Kidney (tissue), 13 donors: ENCODE measurements at regions not wholly inside any gene's neighbourhood (a gene's known extent, or its start where the extent isn't known, plus 50 kb on each side); places are given as distances from the start of the nearest gene placed in this dataset.

Experiments
- DNase-seq, 5 donors: peaks; one replicate each; pipeline ENCODE4 v3.0.0-alpha.2; 2013 to 2020
- FAIRE-seq: peaks from 2 replicates; lab custom pipeline; 2012; peaks lifted over from hg19 to GRCh38; lab: Jason Lieb, UNC
- H3K27ac ChIP-seq, 2 donors: one replicate each; pipeline ENCODE4 v1.7.0; 2013; ENCODE audit warnings: low read depth in 2 of 2, low read length in 2 of 2, inconsistent platforms in 1 of 2
- H3K27me3 ChIP-seq: one replicate; pipeline ENCODE4 v1.7.1; 2013; ENCODE audit warnings: low read length, inconsistent platforms; ENCODE audit not compliant: control insufficient read depth, insufficient read depth
- H3K36me3 ChIP-seq, 3 donors: one replicate each; pipeline versions ENCODE4 v1.7.0 to v1.7.1; 2013; ENCODE audit warnings: low read length in 3 of 3, control low read depth in 1 of 3, inconsistent platforms in 1 of 3; ENCODE audit not compliant: insufficient read depth in 3 of 3, control insufficient read depth in 2 of 3
- H3K4me1 ChIP-seq, 3 donors: one replicate each; pipeline versions ENCODE4 v1.7.0 to v1.7.1; 2013; ENCODE audit warnings: low read length in 3 of 3, inconsistent platforms in 1 of 3, low read depth in 1 of 3; ENCODE audit not compliant: control insufficient read depth in 2 of 3, insufficient read depth in 2 of 3
- H3K4me3 ChIP-seq, 3 donors: one replicate each; pipeline versions ENCODE4 v1.7.0 to v1.8.1; 2013; ENCODE audit warnings: low read length in 3 of 3, control low read depth in 1 of 3, inconsistent platforms in 1 of 3
- H3K9ac ChIP-seq, 3 donors: one replicate each; pipeline versions ENCODE4 v1.7.0 to v1.7.1; 2013; ENCODE audit warnings: low read length in 3 of 3, control low read depth in 1 of 3, inconsistent platforms in 1 of 3
- H3K9me3 ChIP-seq, 3 donors: one replicate each; pipeline versions ENCODE4 v1.7.0 to v1.7.1; 2013; ENCODE audit warnings: low read length in 3 of 3, control low read depth in 1 of 3, inconsistent platforms in 1 of 3; ENCODE audit not compliant: control insufficient read depth in 2 of 3, insufficient read depth in 1 of 3
- intact Hi-C: fragments of 100-400 bp; cut with DNase I; formaldehyde crosslinking; loops from one replicate; pipeline ENCODE4 v1.11.1; 2022
- TF ChIP-seq, protein P1 (sequence below): IDR thresholded peaks from 3 replicates; pipeline ENCODE4 v1.5.1; 2012; ENCODE audit warnings: mild to moderate bottlenecking, moderate library complexity, borderline replicate concordance; ENCODE audit not compliant: insufficient read depth; ENCODE audit errors: extremely low read depth
- donor health status: control.
- donor health status: control.
- donor health status: control.
- donor health status: control.
- donor health status: control.
- donor health status: DM: yes; HTN: yes; CAD: no.
- donor health status: Normal renal cell carcinoma (clear cell type).

DNA sequence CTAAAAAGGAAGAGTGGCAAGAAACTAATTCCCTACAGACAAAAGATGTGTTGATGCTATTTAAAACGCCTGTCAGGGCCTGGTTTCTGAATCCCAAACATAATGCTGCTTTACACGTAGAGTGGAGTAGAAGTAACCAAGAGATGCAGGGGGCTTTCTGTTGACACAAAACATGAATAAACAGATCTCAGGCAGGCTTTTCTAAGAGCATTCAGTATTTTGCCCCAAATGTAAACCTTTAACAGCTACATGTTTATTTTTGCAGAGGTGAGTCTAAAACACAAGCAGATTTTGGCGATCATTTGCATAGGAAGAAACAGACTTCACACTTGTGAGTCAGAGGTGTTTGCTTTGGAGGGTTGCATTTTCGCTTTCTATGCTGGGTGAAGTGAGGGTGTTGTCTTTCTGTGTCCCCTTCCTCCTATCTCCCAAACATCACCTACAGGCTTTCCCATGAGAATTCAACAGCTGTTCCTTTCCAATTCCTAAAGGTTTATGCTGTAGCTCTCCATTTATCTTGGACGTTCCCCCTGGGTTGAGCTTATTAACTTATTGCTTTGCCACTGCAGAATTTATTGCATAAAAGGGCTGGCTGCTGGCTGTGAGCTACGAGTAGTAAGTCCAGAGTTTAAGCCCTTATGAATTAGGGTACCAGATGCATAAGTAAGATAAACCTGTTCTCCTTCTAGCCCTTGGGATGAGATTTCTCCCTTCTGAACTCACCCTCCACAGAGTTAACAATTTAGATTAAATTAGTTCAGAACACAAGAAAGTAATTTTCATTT lies 156.7 kb downstream of the DIPK2A start:
- no peak overlapping the region for H3K9ac ChIP-seq
- FAIRE-seq (no peak), DNase-seq (no peak)
- H3K4me3 ChIP-seq, result no peak overlapping the region
- no peaks in the 10 kb centered on the region for H3K9me3 ChIP-seq
- no peaks in the 10 kb centered on the region for H3K36me3 ChIP-seq
- no peak overlapping the region for H3K27ac ChIP-seq
- H3K4me1 ChIP-seq, result no peaks in the 10 kb centered on the region
- TF ChIP-seq, protein P1, sequence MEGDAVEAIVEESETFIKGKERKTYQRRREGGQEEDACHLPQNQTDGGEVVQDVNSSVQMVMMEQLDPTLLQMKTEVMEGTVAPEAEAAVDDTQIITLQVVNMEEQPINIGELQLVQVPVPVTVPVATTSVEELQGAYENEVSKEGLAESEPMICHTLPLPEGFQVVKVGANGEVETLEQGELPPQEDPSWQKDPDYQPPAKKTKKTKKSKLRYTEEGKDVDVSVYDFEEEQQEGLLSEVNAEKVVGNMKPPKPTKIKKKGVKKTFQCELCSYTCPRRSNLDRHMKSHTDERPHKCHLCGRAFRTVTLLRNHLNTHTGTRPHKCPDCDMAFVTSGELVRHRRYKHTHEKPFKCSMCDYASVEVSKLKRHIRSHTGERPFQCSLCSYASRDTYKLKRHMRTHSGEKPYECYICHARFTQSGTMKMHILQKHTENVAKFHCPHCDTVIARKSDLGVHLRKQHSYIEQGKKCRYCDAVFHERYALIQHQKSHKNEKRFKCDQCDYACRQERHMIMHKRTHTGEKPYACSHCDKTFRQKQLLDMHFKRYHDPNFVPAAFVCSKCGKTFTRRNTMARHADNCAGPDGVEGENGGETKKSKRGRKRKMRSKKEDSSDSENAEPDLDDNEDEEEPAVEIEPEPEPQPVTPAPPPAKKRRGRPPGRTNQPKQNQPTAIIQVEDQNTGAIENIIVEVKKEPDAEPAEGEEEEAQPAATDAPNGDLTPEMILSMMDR, result no peak
- no peaks in the 10 kb centered on the region for H3K27me3 ChIP-seq
- intact Hi-C loops, result no loop called here

DNA sequence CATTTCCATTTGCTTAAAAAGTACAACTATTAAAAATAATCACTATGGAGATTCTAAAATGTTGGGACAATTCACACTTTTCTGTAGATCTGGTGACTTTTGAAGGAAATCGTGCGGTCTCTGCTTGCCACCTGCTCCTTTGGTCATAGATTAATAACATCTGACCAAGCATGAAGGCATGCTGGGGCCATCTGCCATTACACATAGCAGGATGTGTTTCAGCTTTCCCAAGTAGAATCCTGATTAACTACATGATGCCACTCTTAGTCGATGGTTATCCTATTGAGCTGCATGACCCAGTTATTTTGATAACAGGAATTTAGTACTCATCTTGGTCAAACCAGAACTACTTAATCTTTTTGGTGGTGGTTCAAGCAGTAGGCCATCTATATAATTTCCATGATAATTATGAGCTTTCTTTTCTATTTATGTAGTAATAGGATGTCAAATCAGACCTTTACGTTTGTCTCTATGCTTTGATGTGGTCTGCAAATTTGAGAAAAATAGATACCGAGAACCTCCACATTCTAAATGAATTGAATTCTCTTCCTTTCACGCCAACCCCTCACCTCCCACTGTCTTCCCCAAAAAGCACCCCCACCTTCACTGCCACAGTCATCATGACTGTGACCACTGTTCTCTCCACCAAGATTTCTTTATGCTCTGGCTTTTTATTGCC lies 158.1 kb downstream of the DIPK2A start:
- Histone ChIP-seq H3K27me3 (no peaks in the 10 kb centered on the region), H3K9me3 (no peaks in the 10 kb centered on the region), H3K27ac (no peak overlapping the region), H3K9ac (no peak overlapping the region), H3K36me3 (no peaks in the 10 kb centered on the region), H3K4me3 (no peak overlapping the region), H3K4me1 (no peaks in the 10 kb centered on the region)
- DNase-seq (no peak), FAIRE-seq (no peak)
- TF ChIP-seq, protein P1, result no peak
- intact Hi-C loops, result no loop called here

DNA sequence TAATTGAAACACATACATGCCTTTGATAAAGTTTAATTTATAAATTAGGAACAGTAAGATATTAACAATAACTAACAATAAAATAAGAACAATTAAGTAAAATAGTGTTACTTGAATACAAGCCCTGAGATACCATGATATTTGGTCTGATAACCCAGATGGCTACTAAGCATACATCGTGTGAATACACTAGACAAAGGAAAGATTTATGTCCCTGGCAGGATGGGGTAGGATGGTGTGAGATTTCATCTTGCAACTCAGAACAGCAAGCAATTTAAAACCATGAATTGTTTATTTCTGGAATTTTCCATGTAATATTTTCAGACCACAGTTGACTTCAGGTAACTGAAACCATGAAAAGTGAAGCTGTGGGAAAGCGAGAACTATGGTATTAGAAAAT lies 169.5 kb downstream of the DIPK2A start:
- no peak overlapping the region for H3K9ac ChIP-seq
- no peaks in the 10 kb centered on the region for H3K27me3 ChIP-seq
- H3K27ac ChIP-seq, result no peak overlapping the region
- H3K36me3 ChIP-seq, result no peaks in the 10 kb centered on the region
- no peaks in the 10 kb centered on the region for H3K9me3 ChIP-seq
- no peaks in the 10 kb centered on the region for H3K4me1 ChIP-seq
- no peak overlapping the region for H3K4me3 ChIP-seq
- FAIRE-seq (no peak), DNase-seq (peak in 1 of 5 donors; percentile 14)
- TF ChIP-seq, protein P1, result no peak
- intact Hi-C loops, result no loop called here
